ENCODE measurements at regions not wholly inside any gene's neighbourhood (a gene's known extent, or its start where the extent isn't known, plus 50 kb on each side); places are given as distances from the start of the nearest gene placed in this dataset.

- no peak for TF ChIP-seq CTCF (IDR thresholded peaks at IDR 0.05; ENCODE audit: low read depth, low read length)
- no peak for TF ChIP-seq EZH2phosphoT487 (IDR thresholded peaks at IDR 0.05; ENCODE audit: low read depth)
Measured at GRCh38 chrX:20350596-20350995, 83.9 kb upstream of the RPS6KA3 start.
